ENCODE measurements at regions not wholly inside any gene's neighbourhood (a gene's known extent, or its start where the extent isn't known, plus 50 kb on each side); places are given as distances from the start of the nearest gene placed in this dataset.

DNA sequence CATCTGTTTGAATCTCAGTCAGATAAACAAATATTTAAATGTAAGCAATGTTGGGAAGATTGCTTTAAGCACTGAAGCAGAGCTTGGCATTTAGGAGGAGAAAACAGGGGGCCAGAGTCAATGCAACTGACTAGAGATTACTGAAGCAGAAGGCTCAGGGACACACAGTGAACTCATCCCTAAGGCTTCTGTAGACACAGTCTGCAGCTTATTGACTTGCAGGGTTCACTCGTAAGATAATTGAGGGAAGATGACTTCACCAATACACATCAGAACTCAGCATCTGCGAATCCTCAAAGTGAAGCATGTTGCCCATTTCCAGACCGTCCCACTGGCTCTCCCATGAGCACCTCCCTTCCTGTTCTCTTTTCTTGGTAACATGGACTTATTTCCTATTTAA is 363.4 kb upstream of the PFKP start:
- Histone ChIP-seq H3K9me3 (peaks cover 0 to 11% (median 5%) of the 10 kb centered on the region in 11 donors), H3K27me3 (no peaks in the 10 kb centered on the region), H3K4me3 (no peak overlapping the region), H3K36me3 (no peaks in the 10 kb centered on the region), H3K27ac (no peak overlapping the region), H3K4me1 (no peaks in the 10 kb centered on the region)
- intact Hi-C loops (cut with DNase I) = no loop called here
- TF ChIP-seq, protein P1, sequence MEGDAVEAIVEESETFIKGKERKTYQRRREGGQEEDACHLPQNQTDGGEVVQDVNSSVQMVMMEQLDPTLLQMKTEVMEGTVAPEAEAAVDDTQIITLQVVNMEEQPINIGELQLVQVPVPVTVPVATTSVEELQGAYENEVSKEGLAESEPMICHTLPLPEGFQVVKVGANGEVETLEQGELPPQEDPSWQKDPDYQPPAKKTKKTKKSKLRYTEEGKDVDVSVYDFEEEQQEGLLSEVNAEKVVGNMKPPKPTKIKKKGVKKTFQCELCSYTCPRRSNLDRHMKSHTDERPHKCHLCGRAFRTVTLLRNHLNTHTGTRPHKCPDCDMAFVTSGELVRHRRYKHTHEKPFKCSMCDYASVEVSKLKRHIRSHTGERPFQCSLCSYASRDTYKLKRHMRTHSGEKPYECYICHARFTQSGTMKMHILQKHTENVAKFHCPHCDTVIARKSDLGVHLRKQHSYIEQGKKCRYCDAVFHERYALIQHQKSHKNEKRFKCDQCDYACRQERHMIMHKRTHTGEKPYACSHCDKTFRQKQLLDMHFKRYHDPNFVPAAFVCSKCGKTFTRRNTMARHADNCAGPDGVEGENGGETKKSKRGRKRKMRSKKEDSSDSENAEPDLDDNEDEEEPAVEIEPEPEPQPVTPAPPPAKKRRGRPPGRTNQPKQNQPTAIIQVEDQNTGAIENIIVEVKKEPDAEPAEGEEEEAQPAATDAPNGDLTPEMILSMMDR (IDR thresholded peaks at IDR 0.05) = no peak
- DNase-seq (no peak), ATAC-seq (no peak)
- 54 to 62% methylated on average over 3 of the region's 3 CpGs for WGBS, 2 donors

DNA sequence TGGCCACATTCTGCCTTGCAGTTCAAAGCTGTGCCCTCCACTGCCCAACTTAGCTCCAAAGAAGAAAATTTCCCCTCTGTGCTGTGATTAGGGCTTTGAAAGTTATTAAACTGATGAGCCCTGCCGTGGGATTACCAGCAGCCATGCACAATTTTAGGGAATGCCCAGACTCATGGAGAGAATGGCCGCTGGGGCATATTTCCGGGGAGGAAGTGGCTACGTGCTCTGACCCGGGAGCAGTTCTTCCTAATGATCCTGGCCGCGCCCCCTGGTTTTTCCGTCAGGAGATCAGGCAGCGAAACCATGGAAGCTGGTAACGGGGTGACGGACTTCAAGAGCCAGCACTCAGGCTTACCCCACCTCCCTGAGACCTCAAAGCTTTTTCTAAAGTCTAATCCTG is 365.5 kb upstream of the PFKP start:
- H3K27ac ChIP-seq = no peak overlapping the region

DNA sequence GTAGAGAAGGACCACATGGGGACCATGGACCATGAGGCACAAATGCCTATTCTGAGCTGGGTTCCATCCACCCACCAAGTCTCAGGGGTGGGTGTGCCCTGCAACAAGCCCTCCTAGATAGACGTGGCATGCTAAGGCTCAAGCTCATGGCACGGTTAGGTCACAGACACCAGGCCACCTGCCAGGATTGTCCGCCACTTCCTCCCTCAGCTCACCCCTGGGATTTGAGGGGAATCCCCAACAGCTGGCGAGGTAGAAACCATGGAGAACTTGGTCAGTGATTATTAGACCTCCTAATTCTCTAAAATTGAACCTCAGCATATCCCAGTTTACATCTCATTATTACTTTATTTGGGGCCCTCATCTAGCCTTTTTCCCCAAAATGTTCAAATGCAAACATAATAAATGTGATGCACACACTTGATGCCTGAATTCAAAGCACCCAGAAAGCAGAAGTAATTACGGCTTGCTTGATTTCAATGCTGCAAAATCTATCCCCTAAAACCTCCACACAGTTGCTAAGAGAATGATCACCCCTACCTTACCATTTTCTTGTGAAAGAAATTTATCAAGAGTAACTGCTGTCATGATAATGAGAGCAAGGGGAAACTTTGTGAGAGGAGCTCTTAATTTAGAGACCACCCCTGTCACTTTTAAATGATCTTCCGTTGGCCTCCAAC is 366.6 kb upstream of the PFKP start:
- no peaks in the 10 kb centered on the region for H3K9me3 ChIP-seq
- H3K27me3 ChIP-seq = no peaks in the 10 kb centered on the region
- intact Hi-C loops (cut with DNase I) = no loop called here
- ATAC-seq (no peak), DNase-seq (no peak)
- no peak overlapping the region for H3K4me3 ChIP-seq
- TF ChIP-seq, protein P1 (IDR thresholded peaks at IDR 0.05) = no peak
- no peaks in the 10 kb centered on the region for H3K36me3 ChIP-seq
- H3K4me1 ChIP-seq = no peaks in the 10 kb centered on the region
- H3K27ac ChIP-seq = no peak overlapping the region
- WGBS, 2 donors = 69 to 77% methylated on average over 6 of the region's 6 CpGs

More for the DNA sequence above, 365.5 kb upstream of the PFKP start:
- Histone ChIP-seq H3K4me3 (no peak overlapping the region), H3K9me3 (no peaks in the 10 kb centered on the region), H3K36me3 (no peaks in the 10 kb centered on the region), H3K27me3 (no peaks in the 10 kb centered on the region), H3K4me1 (no peaks in the 10 kb centered on the region)
- TF ChIP-seq, protein P1 (IDR thresholded peaks at IDR 0.05) = no peak
- ATAC-seq (no peak), DNase-seq (no peak)
- 85 to 87% methylated on average over 11 of the region's 11 CpGs for WGBS, 2 donors
- intact Hi-C loops (cut with DNase I) = no loop called here

DNA sequence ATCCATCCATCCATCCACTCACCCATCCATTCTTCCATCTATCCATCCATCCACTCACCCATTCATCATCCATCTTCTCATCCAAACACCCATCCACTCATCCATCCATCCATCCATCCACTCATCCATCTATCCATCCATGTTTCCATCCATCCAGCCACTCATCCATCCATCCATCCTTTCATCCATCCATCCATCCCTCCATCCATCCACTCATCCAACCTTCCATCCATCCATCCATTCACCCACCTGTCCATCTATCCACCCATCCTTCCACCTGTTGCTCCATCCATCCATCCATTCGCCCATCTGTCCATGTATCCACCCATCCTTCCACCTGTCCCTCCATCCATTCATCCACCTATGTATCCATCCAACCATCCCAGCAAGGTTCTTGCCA is 378.4 kb upstream of the PFKP start:
- no peaks in the 10 kb centered on the region for H3K36me3 ChIP-seq
- no peaks in the 10 kb centered on the region for H3K27me3 ChIP-seq
- ATAC-seq (no peak), DNase-seq (no peak)
- no peak overlapping the region for H3K4me3 ChIP-seq
- no peaks in the 10 kb centered on the region for H3K4me1 ChIP-seq
- intact Hi-C loops (cut with DNase I) = no loop called here
- peaks cover 0 to 2% (median 0%) of the 10 kb centered on the region in 11 donors for H3K9me3 ChIP-seq
- TF ChIP-seq, protein P1 (IDR thresholded peaks at IDR 0.05) = no peak
- no peak overlapping the region for H3K27ac ChIP-seq
- 44 to 52% methylated on average over 1 of the region's 1 CpG for WGBS, 2 donors
